CD4-positive, alpha-beta T cell (primary cell): ENCODE measurements at regions not wholly inside any gene's neighbourhood (a gene's known extent, or its start where the extent isn't known, plus 50 kb on each side); places are given as distances from the start of the nearest gene placed in this dataset.

Experiments
- ATAC-seq: fragments of 200-7000 bp; cut with Tn5 transposase; one replicate; pipeline ENCODE4 v1.10.0; 2022; ENCODE audit warnings: mild to moderate bottlenecking; ENCODE audit not compliant: poor library complexity
- CTCF ChIA-PET: fragments of 350-600 bp; sonication (Branson Sonifier 250); formaldehyde crosslinking; loops from one replicate; lab custom pipeline; 2021; ENCODE audit warnings: antibody characterized with exemption, inconsistent platforms; lab: Charles Lee
- POLR2A ChIA-PET: fragments of 350-600 bp; sonication (Branson Sonifier 250); formaldehyde crosslinking; loops from one replicate; lab custom pipeline; 2021; ENCODE audit warnings: antibody characterized with exemption, inconsistent platforms; lab: Charles Lee
- DNase-seq, 14 experiments: peaks; one replicate each; pipeline ENCODE4 v3.0.0-alpha.2; 2013 to 2020; ENCODE audit warnings: mixed read lengths in 2 of 14
- H3K27ac ChIP-seq, 2 donors: one replicate each; pipeline versions ENCODE4 v1.5.1 to v1.7.0; 2013; ENCODE audit warnings: low read length in 2 of 2, low read depth in 1 of 2, mild to moderate bottlenecking in 1 of 2
- H3K27me3 ChIP-seq, 2 experiments: 1 replicate in 1 of 2; 2 replicates in 1 of 2; pipeline versions ENCODE4 v1.6.1 to v1.7.0; 2013; ENCODE audit warnings: low read length in 2 of 2, control low read depth in 1 of 2, mild to moderate bottlenecking in 1 of 2, moderate library complexity in 1 of 2; ENCODE audit not compliant: insufficient read depth in 2 of 2, control insufficient read depth in 1 of 2
- H3K36me3 ChIP-seq: one replicate; pipeline ENCODE4 v1.6.1; 2013; ENCODE audit warnings: low read length, control low read depth; ENCODE audit not compliant: insufficient read depth
- H3K4me1 ChIP-seq: one replicate; pipeline ENCODE4 v1.6.1; 2013; ENCODE audit warnings: low read length, control low read depth; ENCODE audit not compliant: insufficient read depth
- H3K4me3 ChIP-seq: one replicate; pipeline ENCODE4 v1.5.1; 2013; ENCODE audit warnings: mild to moderate bottlenecking, low read length, moderate library complexity
- H3K9me3 ChIP-seq, 2 experiments: 1 replicate in 1 of 2; 2 replicates in 1 of 2; pipeline versions ENCODE4 v1.6.1 to v1.7.0; 2013; ENCODE audit warnings: low read length in 2 of 2, mild to moderate bottlenecking in 2 of 2, control low read depth in 1 of 2, moderate library complexity in 1 of 2; ENCODE audit not compliant: control insufficient read depth in 1 of 2, insufficient read depth in 1 of 2
- H3K27ac Mint-ChIP-seq: one replicate; pipeline ENCODE4 v1.8.0; 2020; ENCODE audit warnings: mixed read lengths
- H3K27me3 Mint-ChIP-seq: one replicate; pipeline ENCODE4 v1.8.0; 2021; ENCODE audit warnings: mixed read lengths
- H3K36me3 Mint-ChIP-seq: one replicate; pipeline ENCODE4 v1.8.0; 2021; ENCODE audit warnings: low read depth, mixed read lengths
- H3K4me1 Mint-ChIP-seq: one replicate; pipeline ENCODE4 v1.8.0; 2021; ENCODE audit warnings: low read depth, mixed read lengths
- H3K4me3 Mint-ChIP-seq: one replicate; pipeline ENCODE4 v1.8.0; 2020; ENCODE audit warnings: mild to moderate bottlenecking, mixed read lengths
- H3K9me3 Mint-ChIP-seq: one replicate; pipeline ENCODE4 v1.8.0; 2020; ENCODE audit warnings: mixed read lengths
- CTCF ChIP-seq: fragments of 200-600 bp; IDR thresholded peaks from one replicate; pipeline ENCODE4 v1.8.0; 2022; ENCODE audit warnings: antibody characterized with exemption, mild to moderate bottlenecking
- intact Hi-C, 2 experiments: fragments of 100-400 bp; cut with DNase I in 1 of 2; cut with micrococcal nuclease in 1 of 2; formaldehyde crosslinking; loops; one replicate each; pipeline versions ENCODE4 v1.15.1 to v1.9.0; 2023 to 2025; cut with DNase I, micrococcal nuclease

DNA sequence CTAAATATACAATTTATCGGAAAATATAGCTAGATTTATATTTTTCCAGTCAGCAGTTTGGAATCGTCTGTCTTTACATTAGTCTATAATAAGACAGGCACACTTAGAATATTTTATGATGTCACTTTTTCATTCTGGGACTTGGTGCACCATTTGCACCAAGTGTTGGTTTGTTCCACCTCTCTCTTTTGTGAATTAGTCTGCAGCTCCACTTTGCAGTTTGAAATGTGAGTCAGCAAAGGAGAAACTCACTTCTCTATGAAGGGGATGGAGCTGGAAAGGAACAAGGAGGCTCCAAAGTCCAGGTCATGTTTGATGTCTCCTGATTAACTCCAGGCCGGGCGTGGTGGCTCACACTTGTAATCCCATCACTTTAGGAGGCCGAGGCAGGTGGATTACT lies 63.8 kb upstream of the RTN4 start:
- no peak for TF ChIP-seq CTCF
- no peak overlapping the region for H3K4me3 Mint-ChIP-seq
- CTCF ChIA-PET: no interaction called here

GRCh38 chr2:55112229-55113031 lies 62.2 kb upstream of the RTN4 start:
- DNase-seq: peak in 2 of 14 experiments; percentile 7 to 22
- Mint-ChIP-seq H3K9me3 (no peaks in the 10 kb centered on the region), H3K27ac (no peak overlapping the region), H3K4me1 (no peaks in the 10 kb centered on the region), H3K36me3 (no peaks in the 10 kb centered on the region), H3K27me3 (no peaks in the 10 kb centered on the region), H3K4me3 (no peak overlapping the region)
- ChIA-PET POLR2A (no interaction called here), CTCF (no interaction called here)
- Histone ChIP-seq H3K9me3 (no peaks in the 10 kb centered on the region), H3K4me1 (no peaks in the 10 kb centered on the region), H3K4me3 (no peak overlapping the region), H3K36me3 (no peaks in the 10 kb centered on the region), H3K27me3 (no peaks in the 10 kb centered on the region), H3K27ac (no peak overlapping the region)
- ATAC-seq: no peak
- intact Hi-C loops: no loop called here
- TF ChIP-seq CTCF: no peak

More for the DNA sequence above, 63.8 kb upstream of the RTN4 start:
- no peaks in the 10 kb centered on the region for H3K9me3 Mint-ChIP-seq
- no peak overlapping the region for H3K27ac Mint-ChIP-seq
- no peak overlapping the region for H3K27ac ChIP-seq
- H3K4me3 ChIP-seq: no peak overlapping the region
- no peaks in the 10 kb centered on the region for H3K36me3 ChIP-seq
- no peaks in the 10 kb centered on the region for H3K4me1 Mint-ChIP-seq
- no peaks in the 10 kb centered on the region for H3K27me3 Mint-ChIP-seq
- no peaks in the 10 kb centered on the region for H3K36me3 Mint-ChIP-seq
- DNase-seq (no peak), ATAC-seq (no peak)
- intact Hi-C loops: no loop called here
- H3K27me3 ChIP-seq: no peaks in the 10 kb centered on the region
- no peaks in the 10 kb centered on the region for H3K4me1 ChIP-seq
- no peaks in the 10 kb centered on the region for H3K9me3 ChIP-seq
- POLR2A ChIA-PET: no interaction called here

DNA sequence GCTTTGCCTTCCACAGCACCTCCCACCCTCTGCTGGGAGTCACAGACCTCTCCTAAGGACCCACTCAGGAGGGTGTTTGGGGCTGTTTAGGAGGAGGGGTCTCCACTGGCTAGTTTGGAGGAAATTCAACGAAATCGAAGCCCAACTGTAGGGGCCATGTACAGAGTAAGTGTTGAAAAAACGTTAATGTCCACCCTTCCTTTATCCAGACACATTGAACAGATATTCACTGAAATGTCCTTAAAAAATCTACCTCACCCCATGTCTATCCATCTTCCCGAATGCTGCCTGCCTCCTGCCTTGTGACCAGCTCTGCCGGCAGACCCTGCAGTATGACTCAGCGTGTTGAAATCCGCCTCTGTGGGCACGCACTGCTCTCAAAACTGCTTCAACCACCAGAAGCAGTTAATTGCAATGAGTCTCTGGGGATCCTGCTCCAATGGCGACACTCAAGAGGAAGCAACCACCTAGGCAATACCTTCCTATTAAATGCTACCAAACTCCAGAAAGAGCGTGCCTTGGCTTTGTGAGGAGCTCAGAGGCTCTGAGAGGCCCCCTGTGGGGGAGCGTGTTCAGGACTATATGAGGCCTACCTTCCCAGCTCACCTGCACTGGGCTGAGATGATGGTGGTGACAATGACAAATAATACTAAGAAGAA lies 61.4 kb upstream of the RTN4 start:
- TF ChIP-seq CTCF: no peak
- ATAC-seq (no peak), DNase-seq (peak in 3 of 14 experiments; percentile 11 to 68 (median 56))
- Histone ChIP-seq H3K27me3 (no peaks in the 10 kb centered on the region), H3K9me3 (no peaks in the 10 kb centered on the region), H3K4me3 (no peak overlapping the region), H3K27ac (no peak overlapping the region), H3K36me3 (no peaks in the 10 kb centered on the region), H3K4me1 (no peaks in the 10 kb centered on the region)
- POLR2A ChIA-PET: no interaction called here
- Mint-ChIP-seq H3K36me3 (no peaks in the 10 kb centered on the region), H3K27ac (no peak overlapping the region), H3K9me3 (no peaks in the 10 kb centered on the region), H3K27me3 (no peaks in the 10 kb centered on the region), H3K4me1 (no peaks in the 10 kb centered on the region), H3K4me3 (no peak overlapping the region)
- CTCF ChIA-PET: no interaction called here
- intact Hi-C loops: loop anchor here in 1 of 2 experiments (2.0 kb wide), 1 partner anchor 17 kb away; no protein-coding TSS in a partner anchor
